HG03064 (cell line): ENCODE measurements at regions not wholly inside any gene's neighbourhood (a gene's known extent, or its start where the extent isn't known, plus 50 kb on each side); places are given as distances from the start of the nearest gene placed in this dataset.

Source experiments
- ATAC-seq: cut with Tn5 transposase; IDR thresholded peaks from one replicate; pipeline ENCODE4 v1.9.1; 2021; ENCODE audit warnings: low read depth; ENCODE audit not compliant: unreplicated experiment

GRCh38 chr20:7302250-7302649 lies 534.8 kb downstream of the BMP2 start:
- ATAC-seq = no peak

- ATAC-seq = no peak
Measured at GRCh38 chr20:7305976-7306375, 538.5 kb downstream of the BMP2 start.

- ATAC-seq = no peak
Measured at GRCh38 chr20:7308163-7308562, 540.7 kb downstream of the BMP2 start.

- no peak for ATAC-seq
Measured at GRCh38 chr20:7313047-7313446, 545.6 kb downstream of the BMP2 start.

- ATAC-seq = no peak
Measured at GRCh38 chr20:7323957-7324356, 556.5 kb downstream of the BMP2 start.

GRCh38 chr20:7327810-7328209 lies 560.3 kb downstream of the BMP2 start:
- no peak for ATAC-seq

GRCh38 chr20:7330850-7331249 lies 563.4 kb downstream of the BMP2 start:
- no peak for ATAC-seq

- ATAC-seq = no peak
Measured at GRCh38 chr20:7332169-7332568, 564.7 kb downstream of the BMP2 start.

GRCh38 chr20:7333841-7334240 lies 566.4 kb downstream of the BMP2 start:
- ATAC-seq = no peak

GRCh38 chr20:7346026-7346425 lies 578.5 kb downstream of the BMP2 start:
- ATAC-seq = no peak

- ATAC-seq = no peak
Measured at GRCh38 chr20:7346562-7346961, 579.1 kb downstream of the BMP2 start.

GRCh38 chr20:7347409-7347808 lies 579.9 kb downstream of the BMP2 start:
- no peak for ATAC-seq

GRCh38 chr20:7348253-7348652 lies 580.8 kb downstream of the BMP2 start:
- no peak for ATAC-seq

- no peak for ATAC-seq
Measured at GRCh38 chr20:7352165-7352564, 584.7 kb downstream of the BMP2 start.

- no peak for ATAC-seq
Measured at GRCh38 chr20:7355051-7355450, 585.2 kb downstream of the HAO1 start.

GRCh38 chr20:7358670-7359069 lies 581.6 kb downstream of the HAO1 start:
- ATAC-seq = no peak

GRCh38 chr20:7359739-7360138 lies 580.5 kb downstream of the HAO1 start:
- ATAC-seq = no peak

GRCh38 chr20:7361321-7361720 lies 578.9 kb downstream of the HAO1 start:
- ATAC-seq = no peak

- no peak for ATAC-seq
Measured at GRCh38 chr20:7361931-7362330, 578.3 kb downstream of the HAO1 start.

- ATAC-seq = no peak
Measured at GRCh38 chr20:7362601-7363000, 577.7 kb downstream of the HAO1 start.

GRCh38 chr20:7366189-7366588 lies 574.1 kb downstream of the HAO1 start:
- no peak for ATAC-seq

GRCh38 chr20:7371518-7372163 lies 568.6 kb downstream of the HAO1 start:
- ATAC-seq = no peak

- ATAC-seq = no peak
Measured at GRCh38 chr20:7375905-7376304, 564.4 kb downstream of the HAO1 start.
